H1 (cell line): ENCODE measurements at regions not wholly inside any gene's neighbourhood (a gene's known extent, or its start where the extent isn't known, plus 50 kb on each side); places are given as distances from the start of the nearest gene placed in this dataset.

Source experiments
- CTCF ChIA-PET: fragments of 300-600 bp; sonication (Branson Sonifier 250); formaldehyde crosslinking; loops from one replicate; lab custom pipeline; 2021; ENCODE audit not compliant: partially characterized antibody; lab: Charles Lee
- POLR2A ChIA-PET: fragments of 300-600 bp; sonication (Branson Sonifier 250); formaldehyde crosslinking; loops from one replicate; lab custom pipeline; 2021; ENCODE audit warnings: inconsistent platforms; ENCODE audit not compliant: partially characterized antibody; lab: Charles Lee
- DNase-seq, 2 experiments: peaks; one replicate each; pipeline versions ENCODE4 v3.0.0 to v3.0.0-alpha.2; 2010 to 2022; ENCODE audit warnings: low spot score in 2 of 2, low read depth in 1 of 2, mixed read lengths in 1 of 2
- FAIRE-seq: peaks from 2 replicates; lab custom pipeline; 2011; peaks lifted over from hg19 to GRCh38; lab: Jason Lieb, UNC
- H2AFZ ChIP-seq: 2 replicates; pipeline ENCODE4 v1.8.1; 2012; ENCODE audit warnings: low read length, inconsistent platforms
- H2AK5ac ChIP-seq: 2 replicates; pipeline ENCODE4 v1.6.1; 2013; ENCODE audit warnings: low read depth, low read length
- H2BK120ac ChIP-seq: replicated peaks from 2 replicates; pipeline ENCODE3; 2013; ENCODE audit warnings: low read depth, low read length, inconsistent platforms
- H2BK12ac ChIP-seq: 2 replicates; pipeline ENCODE4 v1.6.1; 2013; ENCODE audit warnings: low read depth, low read length
- H2BK15ac ChIP-seq: 2 replicates; pipeline ENCODE4 v1.6.1; 2013; ENCODE audit warnings: low read length
- H2BK20ac ChIP-seq: 2 replicates; pipeline ENCODE4 v1.6.1; 2013; ENCODE audit warnings: low read length
- H2BK5ac ChIP-seq: 2 replicates; pipeline ENCODE4 v1.6.1; 2013; ENCODE audit warnings: low read depth, low read length
- H3K14ac ChIP-seq: 2 replicates; pipeline ENCODE4 v1.6.1; 2013; ENCODE audit warnings: inconsistent platforms; ENCODE audit not compliant: insufficient read length
- H3K18ac ChIP-seq: 2 replicates; pipeline ENCODE4 v1.6.1; 2013; ENCODE audit warnings: low read length; ENCODE audit errors: extremely low read depth
- H3K23ac ChIP-seq: 2 replicates; pipeline ENCODE4 v1.6.1; 2013; ENCODE audit warnings: inconsistent platforms; ENCODE audit not compliant: insufficient read length
- H3K23me2 ChIP-seq: 2 replicates; pipeline ENCODE4 v1.6.1; 2013; ENCODE audit warnings: low read depth, low read length
- H3K27ac ChIP-seq: 2 replicates; pipeline ENCODE4 v1.6.1; 2011; ENCODE audit warnings: low read depth, low read length, inconsistent platforms
- H3K27me3 ChIP-seq, 4 experiments: replicated peaks in 1 of 4; 1 replicate in 1 of 4; 2 replicates in 3 of 4; pipeline versions ENCODE4 v1.6.1 to v1.8.1; 2011 to 2013; ENCODE audit warnings: low read length in 3 of 4, mild to moderate bottlenecking in 3 of 4, inconsistent platforms in 2 of 4, mixed read lengths in 2 of 4, moderate library complexity in 1 of 4; ENCODE audit not compliant: control insufficient read depth in 3 of 4, insufficient read depth in 3 of 4; ENCODE audit errors: extremely low read depth in 1 of 4
- H3K36me3 ChIP-seq, 4 experiments: 2 replicates each; pipeline versions ENCODE4 v1.6.1 to v1.8.1; 2011 to 2013; ENCODE audit warnings: mild to moderate bottlenecking in 4 of 4, low read length in 3 of 4, moderate library complexity in 2 of 4, control low read depth in 1 of 4, inconsistent platforms in 1 of 4; ENCODE audit not compliant: insufficient read depth in 4 of 4, control insufficient read depth in 2 of 4
- H3K4ac ChIP-seq: replicated peaks from 2 replicates; pipeline ENCODE3; 2013; ENCODE audit warnings: low read length, low read depth, mixed read lengths, inconsistent platforms; ENCODE audit not compliant: insufficient read length
- H3K4me1 ChIP-seq, 4 experiments: replicated peaks in 1 of 4; 1 replicate in 1 of 4; 2 replicates in 3 of 4; pipeline versions ENCODE4 v1.6.1 to v1.8.1; 2011 to 2013; ENCODE audit warnings: low read length in 3 of 4, inconsistent platforms in 2 of 4, mixed read lengths in 1 of 4; ENCODE audit not compliant: insufficient read depth in 4 of 4, control insufficient read depth in 3 of 4
- H3K4me2 ChIP-seq, 2 experiments: 2 replicates each; pipeline versions ENCODE4 v1.6.1 to v1.8.1; 2011 to 2013; ENCODE audit warnings: low read depth in 2 of 2, low read length in 2 of 2, control low read depth in 1 of 2, inconsistent platforms in 1 of 2, mild to moderate bottlenecking in 1 of 2; ENCODE audit not compliant: insufficient read depth in 1 of 2
- H3K4me3 ChIP-seq, 4 experiments: fragments of 200-600, 300-600 bp in 1 of 4; sonication (generic), shearing (Covaris generic), sonication (Bioruptor Twin) in 1 of 4; 2 replicates each; pipeline versions ENCODE4 v1.5.1 to v1.8.1; 2011 to 2016; ENCODE audit warnings: low read length in 4 of 4, low read depth in 3 of 4, control low read depth in 2 of 4, inconsistent platforms in 2 of 4, mild to moderate bottlenecking in 2 of 4, mixed read lengths in 1 of 4, moderate library complexity in 1 of 4; ENCODE audit not compliant: insufficient read depth in 2 of 4; ENCODE audit errors: extremely low read depth in 1 of 4
- H3K56ac ChIP-seq: replicated peaks from 2 replicates; pipeline ENCODE3; 2013; ENCODE audit warnings: low read depth, mild to moderate bottlenecking, mixed read lengths, low read length, inconsistent platforms; ENCODE audit not compliant: insufficient read length
- H3K79me1 ChIP-seq: 2 replicates; pipeline ENCODE4 v1.6.1; 2013; ENCODE audit warnings: low read depth, low read length, control low read depth
- H3K79me2 ChIP-seq, 2 experiments: 2 replicates each; pipeline versions ENCODE4 v1.6.1 to v1.8.1; 2012 to 2013; ENCODE audit warnings: low read length in 2 of 2, mild to moderate bottlenecking in 2 of 2, inconsistent platforms in 1 of 2; ENCODE audit not compliant: insufficient read depth in 2 of 2, control insufficient read depth in 1 of 2
- H3K9ac ChIP-seq, 4 experiments: replicated peaks in 1 of 4; 1 replicate in 1 of 4; 2 replicates in 3 of 4; pipeline versions ENCODE4 v1.6.1 to v1.8.1; 2011 to 2013; ENCODE audit warnings: low read depth in 3 of 4, low read length in 3 of 4, control low read depth in 2 of 4, mild to moderate bottlenecking in 2 of 4, moderate library complexity in 2 of 4, inconsistent platforms in 1 of 4; ENCODE audit errors: extremely low read depth in 1 of 4
- H3K9me3 ChIP-seq, 2 experiments: 2 replicates each; pipeline versions ENCODE4 v1.6.1 to v1.8.1; 2012 to 2013; ENCODE audit warnings: mild to moderate bottlenecking in 2 of 2, moderate library complexity in 2 of 2, control low read depth in 1 of 2, inconsistent platforms in 1 of 2, low read depth in 1 of 2, low read length in 1 of 2, mixed read lengths in 1 of 2; ENCODE audit not compliant: insufficient read depth in 2 of 2
- H4K20me1 ChIP-seq, 2 experiments: replicated peaks in 1 of 2; 2 replicates each; pipeline versions ENCODE3 to v1.8.1; 2011 to 2013; ENCODE audit warnings: inconsistent platforms in 2 of 2, low read length in 2 of 2, mild to moderate bottlenecking in 1 of 2; ENCODE audit not compliant: insufficient read depth in 2 of 2, control insufficient read depth in 1 of 2
- H4K5ac ChIP-seq: 2 replicates; pipeline ENCODE4 v1.6.1; 2013; ENCODE audit warnings: low read length, low read depth, mixed read lengths, inconsistent platforms; ENCODE audit not compliant: insufficient read length
- H4K8ac ChIP-seq: 2 replicates; pipeline ENCODE4 v1.8.0; 2013; ENCODE audit warnings: mild to moderate bottlenecking, moderate library complexity, low read length, inconsistent platforms; ENCODE audit not compliant: insufficient read depth; ENCODE audit errors: extremely low read depth
- H4K91ac ChIP-seq: replicated peaks from 2 replicates; pipeline ENCODE3; 2013; ENCODE audit warnings: low read length, mixed read lengths, inconsistent platforms; ENCODE audit not compliant: insufficient read length
- CTBP2 ChIP-seq: IDR thresholded peaks from 2 replicates; pipeline ENCODE4 v1.7.0; 2011; ENCODE audit warnings: borderline replicate concordance, mild to moderate bottlenecking, moderate library complexity, mixed read lengths, low read length; ENCODE audit not compliant: insufficient read depth, insufficient read length
- HDAC6 ChIP-seq: IDR thresholded peaks from one replicate; pipeline ENCODE4 v1.7.1; 2012; ENCODE audit warnings: low read depth, mild to moderate bottlenecking, inconsistent platforms, low read length, moderate library complexity
- WGBS, 2 experiments: shearing (Covaris generic) in 1 of 2; methylation state at CpG; one replicate each; pipeline versions ENCODE4 v1.1.6 to v1.1.7; 2013 to 2015; ENCODE audit warnings: low lambda C conversion rate in 2 of 2, mixed read lengths in 2 of 2, inconsistent platforms in 1 of 2, low coverage in 1 of 2, missing lambda C conversion rate in 1 of 2; ENCODE audit not compliant: insufficient replicate concordance in 2 of 2, insufficient coverage in 1 of 2, insufficient read length in 1 of 2; ENCODE audit errors: extremely low coverage in 1 of 2, missing lambda C conversion rate in 1 of 2; 5-methylcytosine and 5-hydroxymethylcytosine counted together

DNA sequence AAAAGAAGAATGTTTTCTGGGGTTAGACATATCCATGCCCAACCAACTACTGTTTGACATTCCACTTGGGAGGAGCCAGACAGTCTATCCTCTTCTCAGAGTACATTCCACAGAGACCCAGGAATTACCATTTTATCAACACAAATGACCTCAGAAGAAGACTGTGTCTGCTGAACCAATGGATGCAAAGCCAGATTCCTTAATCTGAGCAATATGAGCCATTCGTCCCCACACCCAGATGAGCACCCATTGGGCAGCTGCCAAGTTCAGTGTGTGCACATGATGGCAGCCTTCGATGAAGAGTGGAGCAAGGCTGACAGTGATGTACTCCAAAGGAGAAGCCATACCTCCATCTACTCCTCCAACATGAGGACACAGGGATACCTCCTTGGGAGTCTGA lies 111.3 kb downstream of the ZNF674 start:
- Histone ChIP-seq H4K8ac (no peak overlapping the region), H3K23ac (no peak overlapping the region), H3K79me2 (no peaks in the 10 kb centered on the region), H3K4me3 (no peak overlapping the region), H2BK5ac (no peak overlapping the region), H3K4ac (no peak overlapping the region), H4K20me1 (no peaks in the 10 kb centered on the region), H3K4me2 (no peak overlapping the region), H2AK5ac (no peak overlapping the region), H2BK15ac (no peak overlapping the region), H2AFZ (no peak overlapping the region), H3K4me1 (no peaks in the 10 kb centered on the region), H3K36me3 (no peaks in the 10 kb centered on the region), H3K27me3 (no peaks in the 10 kb centered on the region), H3K79me1 (no peaks in the 10 kb centered on the region), H2BK120ac (no peak overlapping the region), H2BK12ac (no peak overlapping the region), H2BK20ac (no peak overlapping the region), H3K9ac (no peak overlapping the region), H3K23me2 (no peaks in the 10 kb centered on the region), H4K91ac (no peak overlapping the region), H3K56ac (no peak overlapping the region), H3K14ac (no peak overlapping the region)
- 88% methylated on average over 2 of the region's 2 CpGs; no CpG with 5 or more reads in 1 of the 2 experiments for WGBS, 2 experiments
- DNase-seq: no peak
- no peak for FAIRE-seq
- POLR2A ChIA-PET: no interaction called here
- no peak for TF ChIP-seq HDAC6
- TF ChIP-seq CTBP2: no peak
- TF ChIP-seq, all 59 proteins: peak for 0
- CTCF ChIA-PET: no interaction called here
- H4K5ac ChIP-seq: no peak overlapping the region
- H3K9me3 ChIP-seq: no peaks in the 10 kb centered on the region
- no peak overlapping the region for H3K18ac ChIP-seq
- H3K27ac ChIP-seq: no peak overlapping the region
